HG02798 (cell line): ENCODE measurements at regions not wholly inside any gene's neighbourhood (a gene's known extent, or its start where the extent isn't known, plus 50 kb on each side); places are given as distances from the start of the nearest gene placed in this dataset.
"Not testable (repeated sequence)": the region's sequence is repeated elsewhere in the genome, so short reads cannot be mapped to it uniquely, and the experiment has no call there.

Experiments
- ATAC-seq: cut with Tn5 transposase; IDR thresholded peaks from one replicate; pipeline ENCODE4 v1.9.1; 2021; ENCODE audit warnings: mild to moderate bottlenecking; ENCODE audit not compliant: unreplicated experiment, poor library complexity

- ATAC-seq = no peak
Measured at GRCh38 chr22:48426466-48427380, 1401.0 kb downstream of the BRD1 start.

DNA sequence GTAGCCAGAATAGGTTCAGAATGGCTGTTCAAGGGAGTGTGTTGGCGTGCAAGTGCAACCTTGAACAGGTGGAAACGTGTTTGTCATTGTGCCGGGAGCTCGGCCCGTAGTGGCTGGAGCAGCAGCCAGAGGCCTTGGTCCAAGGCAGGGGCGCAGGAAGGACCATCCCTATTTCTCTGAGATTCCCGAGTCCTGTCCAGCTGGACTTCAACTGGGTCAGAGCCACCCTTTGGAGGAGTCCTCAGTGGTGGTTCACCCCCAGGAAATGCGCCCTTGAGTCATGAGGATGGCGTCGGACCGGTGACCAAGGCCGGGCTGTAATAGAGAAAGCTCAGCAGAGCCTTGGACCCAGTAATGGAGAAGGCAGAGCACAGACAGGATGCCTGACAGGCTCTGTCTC lies 1402.0 kb downstream of the BRD1 start:
- ATAC-seq = no peak

- no peak for ATAC-seq
Measured at GRCh38 chr22:48425091-48425506, 1402.6 kb downstream of the BRD1 start.

DNA sequence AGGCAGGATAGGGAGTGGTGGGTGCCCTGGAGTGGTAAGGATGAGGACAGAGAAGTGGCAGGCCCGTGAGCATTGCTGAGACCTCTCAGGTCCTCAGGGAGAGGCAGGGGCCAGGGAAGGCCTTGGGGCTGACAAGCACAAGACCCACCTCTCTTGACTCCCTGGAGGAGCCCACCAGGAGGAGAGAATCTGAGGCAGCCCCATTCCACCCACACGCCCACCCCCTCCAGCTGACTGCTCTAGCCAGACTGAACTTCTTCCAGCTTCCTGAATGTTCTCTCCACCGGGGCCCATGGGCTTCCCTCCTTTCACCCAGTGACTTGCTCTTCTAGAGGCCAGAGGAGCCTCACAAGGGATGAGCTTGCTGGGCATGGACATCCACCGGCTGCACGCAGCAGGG lies 1403.0 kb downstream of the BRD1 start:
- no peak for ATAC-seq

DNA sequence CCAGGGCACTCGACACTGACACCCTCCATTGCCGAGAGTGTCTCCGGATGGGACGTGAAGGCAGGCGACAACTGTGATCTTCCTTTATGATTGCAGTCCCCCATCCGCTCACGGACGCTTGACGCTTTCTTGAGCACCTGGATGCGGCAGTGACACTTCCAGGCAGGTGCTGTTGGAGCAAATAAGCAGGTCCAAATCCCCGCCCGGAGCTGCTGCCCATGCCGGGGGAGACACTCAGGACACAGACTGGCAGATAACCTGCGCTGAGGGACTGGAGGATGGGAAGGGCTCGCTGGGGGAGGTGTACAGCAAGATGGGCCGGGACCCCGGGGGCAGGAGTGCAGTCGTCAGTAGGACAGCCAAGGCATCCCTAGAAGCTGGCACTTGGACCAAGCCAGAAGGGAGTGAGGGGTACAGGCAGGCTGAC lies 1403.5 kb downstream of the BRD1 start:
- no peak for ATAC-seq

GRCh38 chr22:48423481-48423911 lies 1404.2 kb downstream of the BRD1 start:
- no peak for ATAC-seq

GRCh38 chr22:48422900-48423480 lies 1404.7 kb downstream of the BRD1 start:
- no peak for ATAC-seq

DNA sequence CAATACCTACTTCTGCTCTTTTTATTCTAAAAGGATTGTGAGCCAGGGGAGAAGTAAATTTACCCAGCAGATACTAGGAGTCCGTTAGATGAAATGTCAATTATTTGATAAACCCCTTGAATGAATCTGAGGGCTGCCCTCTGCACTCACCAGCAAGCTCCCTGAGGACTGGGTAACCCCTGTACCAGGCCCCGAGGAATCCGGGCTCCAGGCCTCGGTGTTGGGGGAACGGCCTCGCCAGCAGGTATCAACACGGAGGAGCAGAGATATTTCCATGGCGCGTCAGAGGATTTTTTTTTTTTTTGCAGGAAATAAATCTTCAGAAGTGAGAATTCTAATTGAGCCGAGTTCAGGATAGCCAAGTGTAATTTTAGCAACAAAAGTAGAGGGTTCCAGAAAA lies 1408.8 kb downstream of the BRD1 start:
- ATAC-seq = no peak

DNA sequence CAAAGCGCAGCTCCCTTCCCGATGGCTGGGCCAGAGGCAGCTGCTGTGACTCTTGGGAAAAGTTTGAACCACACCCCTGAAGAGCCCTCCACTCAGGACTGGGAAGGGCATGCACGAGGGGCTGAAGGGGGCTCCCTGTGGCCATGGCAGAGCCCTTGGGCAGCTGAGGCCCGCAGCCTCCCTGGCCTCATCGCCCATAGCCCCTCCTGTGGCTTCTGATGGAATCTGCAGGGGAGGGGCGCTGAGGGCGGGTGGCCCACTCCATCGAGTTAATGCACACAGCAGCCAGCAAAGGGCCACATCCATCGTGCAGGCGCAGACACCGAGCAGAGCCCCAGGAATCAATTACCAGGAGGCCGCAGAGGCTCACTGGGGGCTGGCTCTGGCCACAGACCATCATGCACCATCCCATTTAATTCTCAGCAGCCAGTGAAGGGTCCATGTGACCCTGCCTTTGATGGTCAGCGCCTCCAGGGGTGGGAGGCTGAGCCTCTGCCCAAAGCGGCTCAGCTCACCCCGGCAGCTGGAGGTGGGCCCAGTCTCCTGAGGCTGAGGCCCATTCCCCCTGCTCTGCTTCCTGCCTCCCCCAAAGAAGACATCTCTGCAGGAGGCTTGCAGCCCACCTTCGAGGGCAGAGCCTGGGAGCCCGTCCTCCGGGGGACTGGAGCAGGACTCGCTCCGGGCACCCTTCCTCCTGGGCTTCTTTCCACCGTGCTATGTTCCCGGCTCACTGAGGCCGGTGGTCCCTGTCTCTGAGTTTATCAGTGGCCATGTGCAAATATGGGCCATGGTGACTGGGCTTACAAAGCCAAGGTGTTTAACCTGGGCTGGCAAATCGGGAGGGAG lies 1410.2 kb downstream of the BRD1 start:
- no peak for ATAC-seq

DNA sequence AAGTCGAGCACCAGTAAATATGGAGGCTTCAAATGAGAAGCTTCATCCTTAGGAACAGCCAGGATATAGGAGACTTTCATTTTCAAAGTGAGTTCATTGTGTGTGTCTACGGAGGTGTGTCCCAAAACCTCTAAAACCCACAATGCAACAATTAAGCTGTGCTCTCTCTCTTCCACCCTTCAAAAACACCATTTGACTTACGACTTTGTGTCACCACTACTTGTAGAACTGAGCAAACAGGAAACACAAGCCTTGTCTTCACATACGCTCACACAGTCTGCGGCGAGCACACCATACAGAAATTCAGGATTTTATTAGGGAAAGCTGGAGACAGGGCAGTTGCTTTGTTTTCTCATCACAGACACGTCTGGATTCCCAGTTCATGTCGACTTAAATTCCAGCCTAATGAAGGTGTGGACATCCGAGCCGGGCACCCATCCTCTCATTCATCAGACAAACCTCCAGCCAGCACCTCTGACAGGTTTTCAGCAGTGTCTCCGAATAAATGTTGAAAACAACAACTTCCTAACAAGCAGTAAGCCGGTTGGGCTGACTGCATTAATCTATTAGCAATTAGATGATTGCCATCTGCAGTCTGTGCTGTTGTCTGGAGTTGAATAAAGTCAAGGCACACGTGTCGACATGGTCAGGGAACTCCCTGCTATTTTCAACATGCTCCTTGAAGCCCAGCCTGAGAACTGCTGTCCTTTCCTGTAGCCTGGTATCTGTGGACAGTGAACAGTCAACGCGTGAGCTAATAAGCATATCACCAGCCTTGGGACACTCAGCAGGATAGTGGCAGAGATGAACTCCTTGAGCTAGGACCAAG lies 1411.1 kb downstream of the BRD1 start:
- no peak for ATAC-seq

- ATAC-seq = no peak
Measured at GRCh38 chr22:48415520-48415919, 1412.2 kb downstream of the BRD1 start.

GRCh38 chr22:48414651-48415050 lies 1413.0 kb downstream of the BRD1 start:
- ATAC-seq = no peak

DNA sequence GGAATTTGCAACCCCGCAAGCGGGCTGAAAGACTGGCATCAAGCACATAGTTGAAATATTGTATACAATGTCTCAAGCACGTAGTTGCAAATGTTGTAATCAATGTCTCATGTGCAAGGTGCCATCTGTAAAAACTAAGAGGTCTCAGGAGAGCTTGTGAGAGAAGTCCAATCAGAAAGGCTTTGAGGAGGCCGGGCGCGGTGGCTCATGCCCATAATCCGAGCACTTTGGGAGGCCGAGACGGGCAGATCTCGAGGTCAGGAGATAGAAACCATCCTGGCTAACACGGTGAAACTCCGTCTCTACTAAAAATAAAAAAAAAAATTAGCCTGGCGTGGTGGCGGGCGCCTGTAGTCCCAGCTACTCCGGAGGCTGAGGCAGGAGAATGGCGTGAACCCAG lies 1414.7 kb downstream of the BRD1 start:
- ATAC-seq = not testable (repeated sequence)

GRCh38 chr22:48410536-48410935 lies 1417.1 kb downstream of the BRD1 start:
- ATAC-seq = no peak

GRCh38 chr22:48407256-48407955 lies 1420.3 kb downstream of the BRD1 start:
- ATAC-seq = no peak

DNA sequence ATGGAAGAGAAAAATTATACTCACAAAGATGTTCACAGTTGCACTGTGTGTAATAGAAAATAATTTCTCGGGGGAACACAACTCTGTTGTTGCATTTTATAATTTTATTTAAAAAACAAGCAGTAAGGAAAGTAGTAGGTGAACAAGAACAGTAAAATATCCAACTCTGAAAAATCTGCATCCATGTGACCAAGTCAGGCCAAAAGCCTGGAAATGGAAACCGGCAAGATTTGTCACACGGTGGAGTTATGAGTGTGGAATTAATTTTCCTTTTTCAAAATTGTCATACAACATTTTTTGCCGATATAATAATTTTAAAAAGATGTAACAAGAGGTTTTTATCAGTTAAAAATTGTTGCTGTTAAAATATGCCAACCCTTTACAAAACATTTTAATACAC lies 1421.5 kb downstream of the BRD1 start:
- no peak for ATAC-seq

- no peak for ATAC-seq
Measured at GRCh38 chr22:48405741-48406140, 1421.9 kb downstream of the BRD1 start.

DNA sequence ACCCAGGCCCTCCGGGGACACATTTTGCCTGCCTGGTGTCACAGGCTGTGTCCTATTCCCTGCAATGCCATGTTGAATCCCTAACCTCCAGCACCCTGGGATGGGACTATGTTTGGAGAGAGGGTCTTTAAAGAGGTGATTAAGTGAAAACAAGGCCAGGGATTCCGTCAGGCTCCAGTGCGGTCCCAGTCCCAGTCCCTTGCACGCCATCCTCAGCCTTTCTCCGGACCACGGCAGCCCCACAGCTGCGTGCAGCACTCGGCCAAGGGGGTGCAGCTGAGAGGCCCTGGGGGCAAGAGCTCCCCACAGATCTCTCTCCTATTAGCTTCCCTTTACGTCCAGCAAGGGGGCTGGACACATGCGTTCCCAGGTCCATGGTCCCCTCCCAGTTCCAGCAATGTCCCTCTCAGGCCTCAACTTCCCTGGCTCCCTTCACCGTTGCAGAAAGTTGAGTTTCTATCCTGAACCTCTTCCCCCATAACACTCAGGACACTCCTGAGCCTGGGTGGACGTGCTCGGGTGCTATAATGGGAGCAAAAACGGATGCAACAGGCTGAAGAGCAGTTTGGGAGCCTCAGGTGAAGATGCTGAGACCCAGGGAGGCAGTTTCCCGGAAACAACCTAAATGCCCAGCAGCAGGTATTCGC lies 1422.7 kb downstream of the BRD1 start:
- ATAC-seq = no peak
